K562 (cell line): ENCODE measurements at regions not wholly inside any gene's neighbourhood (a gene's known extent, or its start where the extent isn't known, plus 50 kb on each side); places are given as distances from the start of the nearest gene placed in this dataset.

Experiments
- ATAC-seq: fragments of 200-7000 bp; cut with Tn5 transposase; 3 replicates; pipeline ENCODE4 v1.9.1; 2020; ENCODE audit warnings: moderate library complexity
- BruUV-seq: library from RNA; stranded (reverse); fragments of 400-500 nt; replicated peaks from 2 replicates; lab custom pipeline; 2021; lab: Mats Ljungman, UMichigan
- CTCF ChIA-PET: fragments of 300-600 bp; formaldehyde crosslinking; extraction: SDS; loops from one replicate; lab custom pipeline; 2021; ENCODE audit warnings: low intra/inter-chr PET ratio; lab: Yijun Ruan, JAX
- POLR2A ChIA-PET: fragments of 300-600, 350-650 bp; sonication (Branson Sonifier 250); formaldehyde crosslinking; extraction: SDS; loops from one replicate; lab custom pipeline; 2021; ENCODE audit warnings: antibody characterized with exemption, inconsistent platforms; lab: Yijun Ruan, JAX
- DNase-seq, 4 experiments: peaks; one replicate each; pipeline versions ENCODE4 v3.0.0 to v3.0.0-alpha.2; 2011 to 2018; ENCODE audit warnings: low spot score in 3 of 4, mixed read lengths in 3 of 4; ENCODE audit errors: extremely low read depth in 1 of 4
- FAIRE-seq: peaks from 2 replicates; lab custom pipeline; 2011; peaks lifted over from hg19 to GRCh38; lab: Jason Lieb, UNC
- H2AFZ ChIP-seq: 2 replicates; pipeline ENCODE4 v1.6.0; 2011; ENCODE audit warnings: low read depth, low read length, control low read depth, inconsistent platforms
- H3K27ac ChIP-seq: fragments of 200-600 bp; 3 replicates; pipeline ENCODE4 v1.8.0; 2011; ENCODE audit warnings: low read depth, mild to moderate bottlenecking, control low read depth, inconsistent platforms, low read length, moderate library complexity, mixed read lengths; ENCODE audit errors: extremely low read depth
- H3K27me3 ChIP-seq, 2 experiments: fragments of 300-600 bp in 1 of 2; 2 replicates in 1 of 2; 3 replicates in 1 of 2; pipeline versions ENCODE4 v1.6.0 to v1.8.0; 2011; ENCODE audit warnings: inconsistent platforms in 2 of 2, low read length in 2 of 2, mild to moderate bottlenecking in 1 of 2, mixed read lengths in 1 of 2, moderate library complexity in 1 of 2; ENCODE audit not compliant: control insufficient read depth in 2 of 2, insufficient read depth in 2 of 2
- H3K36me3 ChIP-seq: fragments of 300-600 bp; 3 replicates; pipeline ENCODE4 v1.8.0; 2011; ENCODE audit warnings: mild to moderate bottlenecking, low read length, inconsistent platforms; ENCODE audit not compliant: control insufficient read depth, insufficient read depth
- H3K4me1 ChIP-seq, 2 experiments: fragments of 200-600 bp in 1 of 2; replicated peaks in 1 of 2; 2 replicates in 1 of 2; 3 replicates in 1 of 2; pipeline versions ENCODE4 v1.5.1 to v1.8.0; 2011; ENCODE audit warnings: inconsistent platforms in 2 of 2, low read length in 2 of 2, mild to moderate bottlenecking in 1 of 2, mixed read lengths in 1 of 2, moderate library complexity in 1 of 2; ENCODE audit not compliant: control insufficient read depth in 2 of 2, insufficient read depth in 2 of 2
- H3K4me2 ChIP-seq: 2 replicates; pipeline ENCODE4 v1.6.1; 2011; ENCODE audit warnings: low read length, control low read depth, inconsistent platforms, mixed read lengths; ENCODE audit not compliant: insufficient read depth
- H3K4me3 ChIP-seq: fragments of 200-600 bp; sonication (generic), shearing (Covaris generic); 2 replicates; pipeline ENCODE4 v1.5.1; 2016; ENCODE audit warnings: control low read depth, inconsistent platforms
- H3K79me2 ChIP-seq: fragments of 200-600 bp; 3 replicates; pipeline ENCODE4 v1.8.0; 2011; ENCODE audit warnings: low read length, inconsistent platforms; ENCODE audit not compliant: control insufficient read depth, insufficient read depth
- H3K9ac ChIP-seq, 2 experiments: 2 replicates each; pipeline versions ENCODE4 v1.6.0 to v1.6.1; 2011; ENCODE audit warnings: low read depth in 2 of 2, low read length in 2 of 2, control low read depth in 1 of 2, inconsistent platforms in 1 of 2, mild to moderate bottlenecking in 1 of 2, mixed read lengths in 1 of 2; ENCODE audit not compliant: insufficient read depth in 1 of 2
- H3K9me1 ChIP-seq: one replicate; pipeline ENCODE4 v1.6.0; 2011; ENCODE audit warnings: inconsistent platforms, mild to moderate bottlenecking, low read length, moderate library complexity; ENCODE audit not compliant: control insufficient read depth, insufficient read depth
- H3K9me3 ChIP-seq: replicated peaks from 2 replicates; pipeline ENCODE4 v1.5.1; 2011; ENCODE audit warnings: low read depth, low read length, inconsistent platforms; ENCODE audit not compliant: control insufficient read depth, insufficient read depth
- H4K20me1 ChIP-seq: replicated peaks from 2 replicates; pipeline ENCODE4 v1.6.1; 2011; ENCODE audit warnings: low read length, inconsistent platforms, mixed read lengths; ENCODE audit not compliant: control insufficient read depth, insufficient read depth
- ETV5 ChIP-seq: sonication (generic); formaldehyde crosslinking; IDR thresholded peaks from 2 replicates; pipeline ENCODE4 v1.4.0; 2020; ENCODE audit warnings: low read depth, mild to moderate bottlenecking, missing genetic modification reagents
- IFI16 ChIP-seq: fragments of 250-450 bp; sonication (Bioruptor Pico); IDR thresholded peaks from 2 replicates; pipeline ENCODE4 v2.1.2; 2022; ENCODE audit warnings: mild to moderate bottlenecking, inconsistent platforms
- KDM2B ChIP-seq: fragments of 250-450 bp; sonication (Bioruptor Pico); IDR thresholded peaks from 2 replicates; pipeline ENCODE4 v1.8.0; 2021; ENCODE audit warnings: mild to moderate bottlenecking, moderate library complexity
- MBD1 ChIP-seq: fragments of 250-450 bp; sonication (Bioruptor Pico); IDR thresholded peaks from 2 replicates; pipeline ENCODE4 v1.8.0; 2022; ENCODE audit warnings: inconsistent platforms
- NFIC ChIP-seq: fragments of 450-650 bp; IDR thresholded peaks from 2 replicates; pipeline ENCODE4 v1.6.1; 2017; ENCODE audit warnings: mild to moderate bottlenecking, inconsistent platforms
- NR3C1 ChIP-seq: sonication (generic); formaldehyde crosslinking; IDR thresholded peaks from 2 replicates; pipeline ENCODE4 v1.8.1; 2022; ENCODE audit warnings: missing genetic modification reagents
- PREB ChIP-seq: sonication (generic); formaldehyde crosslinking; IDR thresholded peaks from 2 replicates; pipeline ENCODE4 v1.8.1; 2023; ENCODE audit warnings: mild to moderate bottlenecking, missing genetic modification reagents
- SMAD2 ChIP-seq: fragments of 150-350 bp; IDR thresholded peaks from 2 replicates; pipeline ENCODE4 v1.6.1; 2014; ENCODE audit warnings: low read depth, mild to moderate bottlenecking, low read length
- SRSF3 ChIP-seq: fragments of 200-400 bp; formaldehyde crosslinking; IDR thresholded peaks from 2 replicates; pipeline ENCODE4 v1.6.1; 2016; ENCODE audit warnings: mild to moderate bottlenecking, low read length, moderate library complexity; ENCODE audit not compliant: insufficient read depth
- ZC3H4 ChIP-seq: sonication (generic); formaldehyde crosslinking; IDR thresholded peaks from 2 replicates; pipeline ENCODE4 v1.9.0; 2021; ENCODE audit warnings: missing genetic modification reagents, borderline replicate concordance
- ZKSCAN1 ChIP-seq: fragments of 150-350 bp; IDR thresholded peaks from 2 replicates; pipeline ENCODE4 v1.6.1; 2016; ENCODE audit warnings: low read depth, low read length
- ZNF165 ChIP-seq: fragments of 250-450 bp; sonication (Bioruptor Pico); IDR thresholded peaks from 2 replicates; pipeline ENCODE4 v1.4.0; 2020; ENCODE audit warnings: borderline replicate concordance
- ZNF354B ChIP-seq: fragments of 250-450 bp; sonication (Bioruptor Pico); IDR thresholded peaks from 2 replicates; pipeline ENCODE4 v1.4.0; 2020
- WGBS: fragments of 100-300 bp; shearing (Covaris generic); methylation state at CpG from one replicate; pipeline ENCODE4 v1.1.6; 2016; ENCODE audit warnings: low coverage, mixed read lengths; ENCODE audit not compliant: insufficient coverage; ENCODE audit errors: missing lambda C conversion rate; 5-methylcytosine and 5-hydroxymethylcytosine counted together
- in situ Hi-C: fragments of 300-500 bp; cut with MboI; formaldehyde crosslinking; loops from 4 replicates; pipeline ENCODE4 v1.15.0; 2018; ENCODE audit warnings: inconsistent platforms, mixed read lengths
- intact Hi-C: fragments of 100-400 bp; cut with micrococcal nuclease; formaldehyde crosslinking; loops from 2 replicates; pipeline ENCODE4 v1.14.2; 2022

GRCh38 chr2:16288371-16289112 lies 348.2 kb downstream of the MYCN start (continued):
- no peak for TF ChIP-seq PREB (CRISPR knock-in tag)
- TF ChIP-seq NFIC = no peak
- no peak for TF ChIP-seq KDM2B

DNA sequence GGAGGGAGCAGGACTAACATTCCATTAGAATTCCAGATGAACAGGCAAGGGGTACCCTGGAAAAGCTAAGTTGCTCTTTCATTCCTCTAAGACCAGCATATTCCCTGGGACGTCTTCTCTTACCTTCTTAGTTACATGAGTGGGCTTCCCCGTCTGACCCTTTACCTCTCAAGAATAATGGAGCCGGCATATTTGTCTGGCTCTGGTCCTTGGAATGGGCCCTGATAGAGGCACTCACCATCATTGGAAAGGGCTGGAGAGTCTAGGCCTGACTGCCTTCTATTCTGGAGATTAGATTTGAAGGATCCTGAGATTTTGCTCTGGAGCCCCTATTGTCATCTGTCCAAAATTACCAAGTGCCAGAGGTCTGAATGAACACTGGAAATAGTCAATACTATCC lies 347.5 kb downstream of the MYCN start:
- intact Hi-C loops = no loop called here
- no peak for ATAC-seq
- no peaks in the 10 kb centered on the region for H3K4me1 ChIP-seq
- ChIA-PET POLR2A (no interaction called here), CTCF (no interaction called here)
- no peaks in the 10 kb centered on the region for H3K79me2 ChIP-seq
- TF ChIP-seq ZC3H4 (no peak), IFI16 (CRISPR knock-in tag) (no peak), MBD1 (CRISPR knock-in tag) (no peak), ZNF165 (no peak), ETV5 (no peak), ZNF354B (CRISPR knock-in tag) (no peak), ZKSCAN1 (no peak), SRSF3 (no peak), SMAD2 (no peak), NR3C1 (no peak)
- H4K20me1 ChIP-seq = no peaks in the 10 kb centered on the region
- H3K9me3 ChIP-seq = no peaks in the 10 kb centered on the region
- WGBS = 2% methylated on average over 3 of the region's 3 CpGs
- FAIRE-seq = no peak
- no peaks in the 10 kb centered on the region for H3K36me3 ChIP-seq
- peaks cover 5 to 23% of the 10 kb centered on the region in 2 experiments; a peak in 3 of 5 replicates for H3K27me3 ChIP-seq
- no peak overlapping the region for H3K4me3 ChIP-seq
- no peaks in the 10 kb centered on the region for H3K9me1 ChIP-seq
- H2AFZ ChIP-seq = no peak overlapping the region
- H3K9ac ChIP-seq = no peak overlapping the region
- no peak for DNase-seq
- in situ Hi-C loops = no loop called here
- H3K27ac ChIP-seq = no peak overlapping the region
- no TSS peak for BruUV-seq
- no peak overlapping the region for H3K4me2 ChIP-seq
